ENCODE measurements at regions not wholly inside any gene's neighbourhood (a gene's known extent, or its start where the extent isn't known, plus 50 kb on each side); places are given as distances from the start of the nearest gene placed in this dataset.
"Not testable (repeated sequence)": the region's sequence is repeated elsewhere in the genome, so short reads cannot be mapped to it uniquely, and the experiment has no call there.

- no peak for DNase-seq (ENCODE audit: low spot score)
Measured at GRCh38 chr13:66152596-66152995, 1077.5 kb downstream of the PCDH9 start.

- DNase-seq (ENCODE audit: low spot score) = not testable (repeated sequence)
Measured at GRCh38 chr13:66144357-66144756, 1085.8 kb downstream of the PCDH9 start.

- DNase-seq (ENCODE audit: low spot score) = no peak
Measured at GRCh38 chr13:66139701-66140100, 1090.4 kb downstream of the PCDH9 start.

GRCh38 chr13:66139250-66139649 is 1090.9 kb downstream of the PCDH9 start:
- DNase-seq (ENCODE audit: low spot score) = no peak

- DNase-seq (ENCODE audit: low spot score) = no peak
Measured at GRCh38 chr13:66138172-66138811, 1091.8 kb downstream of the PCDH9 start.

- DNase-seq (ENCODE audit: low spot score) = no peak
Measured at GRCh38 chr13:66137384-66137783, 1092.8 kb downstream of the PCDH9 start.

GRCh38 chr13:66128692-66129269 is 1101.4 kb downstream of the PCDH9 start:
- no peak for DNase-seq (ENCODE audit: low spot score)

- DNase-seq (ENCODE audit: low spot score) = no peak
Measured at GRCh38 chr13:66128201-66128600, 1101.9 kb downstream of the PCDH9 start.

- no peak for DNase-seq (ENCODE audit: low spot score)
Measured at GRCh38 chr13:66117563-66117962, 1112.6 kb downstream of the PCDH9 start.

GRCh38 chr13:66113882-66114526 is 1116.1 kb downstream of the PCDH9 start:
- DNase-seq (ENCODE audit: low spot score) = no peak

GRCh38 chr13:66111628-66112027 is 1118.5 kb downstream of the PCDH9 start:
- DNase-seq (ENCODE audit: low spot score) = peak; percentile 5

- DNase-seq (ENCODE audit: low spot score) = no peak
Measured at GRCh38 chr13:66106246-66106645, 1123.9 kb downstream of the PCDH9 start.

- no peak for DNase-seq (ENCODE audit: low spot score)
Measured at GRCh38 chr13:66102864-66103263, 1127.3 kb downstream of the PCDH9 start.

- DNase-seq (ENCODE audit: low spot score) = no peak
Measured at GRCh38 chr13:66099825-66100224, 1130.3 kb downstream of the PCDH9 start.

GRCh38 chr13:66098931-66099628 is 1131.1 kb downstream of the PCDH9 start:
- no peak for DNase-seq (ENCODE audit: low spot score)

GRCh38 chr13:66089711-66090110 is 1140.4 kb downstream of the PCDH9 start:
- no peak for DNase-seq (ENCODE audit: low spot score)

GRCh38 chr13:66087269-66087710 is 1142.8 kb downstream of the PCDH9 start:
- DNase-seq (ENCODE audit: low spot score) = no peak

- no peak for DNase-seq (ENCODE audit: low spot score)
Measured at GRCh38 chr13:66077132-66077689, 1152.9 kb downstream of the PCDH9 start.

GRCh38 chr13:66076417-66076816 is 1153.7 kb downstream of the PCDH9 start:
- DNase-seq (ENCODE audit: low spot score) = no peak

- no peak for DNase-seq (ENCODE audit: low spot score)
Measured at GRCh38 chr13:66074018-66074615, 1156.0 kb downstream of the PCDH9 start.

- not testable (repeated sequence) for DNase-seq (ENCODE audit: low spot score)
Measured at GRCh38 chr13:66072097-66072496, 1158.0 kb downstream of the PCDH9 start.

GRCh38 chr13:66071608-66072007 is 1158.5 kb downstream of the PCDH9 start:
- no peak for DNase-seq (ENCODE audit: low spot score)
